Activated T-helper 1 cell treated with anti-CD3 and anti-CD28 coated beads, Interleukin-2, amount 50 U/mL, for 16 hours (primary cell): ENCODE measurements at regions not wholly inside any gene's neighbourhood (a gene's known extent, or its start where the extent isn't known, plus 50 kb on each side); places are given as distances from the start of the nearest gene placed in this dataset.
"Not testable (repeated sequence)": the region's sequence is repeated elsewhere in the genome, so short reads cannot be mapped to it uniquely, and the experiment has no call there.

ENCODE experiments used
- DNase-seq, 2 donors: peaks; one replicate each; pipeline ENCODE4 v3.0.0-alpha.2; 2020; ENCODE audit warnings: low read depth in 1 of 2, low spot score in 1 of 2

- no peak for DNase-seq
These were observed 146.6 kb downstream of the USP22 start for GRCh38 chr17:20896153-20896649.

- not testable (repeated sequence) for DNase-seq
These were observed 144.1 kb downstream of the USP22 start for GRCh38 chr17:20898726-20899125.

GRCh38 chr17:20902496-20902895 lies 140.3 kb downstream of the USP22 start:
- DNase-seq = not testable (repeated sequence)

- DNase-seq = not testable (repeated sequence)
These were observed 139.3 kb downstream of the USP22 start for GRCh38 chr17:20903549-20903948.

GRCh38 chr17:20908313-20909267 lies 134.2 kb downstream of the USP22 start:
- peak; percentile 41 to 51 for DNase-seq

- no peak for DNase-seq
These were observed 128.2 kb downstream of the USP22 start for GRCh38 chr17:20914658-20915057.

- no peak for DNase-seq
These were observed 126.4 kb downstream of the USP22 start for GRCh38 chr17:20916383-20916782.

- DNase-seq = not testable (repeated sequence)
These were observed 125.1 kb downstream of the USP22 start for GRCh38 chr17:20917610-20918306.

- no peak for DNase-seq
These were observed 122.6 kb downstream of the USP22 start for GRCh38 chr17:20920095-20920814.

- DNase-seq = no peak
These were observed 122.0 kb downstream of the USP22 start for GRCh38 chr17:20920815-20921199.

- DNase-seq = no peak
These were observed 120.6 kb downstream of the USP22 start for GRCh38 chr17:20922128-20922670.

GRCh38 chr17:20924306-20924705 lies 118.5 kb downstream of the USP22 start:
- no peak for DNase-seq

- DNase-seq = no peak
These were observed 117.7 kb downstream of the USP22 start for GRCh38 chr17:20925091-20925490.

GRCh38 chr17:20925954-20926353 lies 116.9 kb downstream of the USP22 start:
- DNase-seq = no peak

- DNase-seq = no peak
These were observed 116.3 kb downstream of the USP22 start for GRCh38 chr17:20926532-20926931.

- DNase-seq = no peak
These were observed 115.4 kb downstream of the USP22 start for GRCh38 chr17:20927308-20927977.

- DNase-seq = no peak
These were observed 113.5 kb downstream of the USP22 start for GRCh38 chr17:20929334-20929733.

GRCh38 chr17:20930081-20930760 lies 112.6 kb downstream of the USP22 start:
- DNase-seq = no peak

GRCh38 chr17:20933040-20933439 lies 109.8 kb downstream of the USP22 start:
- DNase-seq = not testable (repeated sequence)

GRCh38 chr17:20934288-20934687 lies 108.5 kb downstream of the USP22 start:
- DNase-seq = no peak
